Lung (tissue), 11 donors: ENCODE measurements at regions not wholly inside any gene's neighbourhood (a gene's known extent, or its start where the extent isn't known, plus 50 kb on each side); places are given as distances from the start of the nearest gene placed in this dataset.

Experiments
- ATAC-seq: fragments of 200-7000 bp; cut with Tn5 transposase; one replicate; pipeline ENCODE4 v1.9.1; 2020; ENCODE audit warnings: moderate number of reproducible peaks; ENCODE audit not compliant: insufficient read depth, low FRiP score
- DNase-seq, 3 donors: peaks; one replicate each; pipeline ENCODE4 v3.0.0-alpha.2; 2013 to 2017
- H3K27ac ChIP-seq, 2 donors: one replicate each; pipeline ENCODE4 v1.5.1; 2013; ENCODE audit warnings: mild to moderate bottlenecking in 2 of 2, moderate library complexity in 2 of 2, control low read depth in 1 of 2, inconsistent platforms in 1 of 2, low read depth in 1 of 2, low read length in 1 of 2
- H3K27me3 ChIP-seq, 3 donors: one replicate each; pipeline ENCODE4 v1.5.1; 2013; ENCODE audit warnings: low read length in 2 of 3; ENCODE audit not compliant: control insufficient read depth in 3 of 3, insufficient read depth in 3 of 3
- H3K36me3 ChIP-seq, 4 donors: one replicate each; pipeline ENCODE4 v1.5.1; 2013; ENCODE audit warnings: low read length in 4 of 4, mild to moderate bottlenecking in 1 of 4, moderate library complexity in 1 of 4; ENCODE audit not compliant: control insufficient read depth in 4 of 4, insufficient read depth in 4 of 4
- H3K4me1 ChIP-seq, 5 donors: one replicate each; pipeline ENCODE4 v1.5.1; 2013; ENCODE audit warnings: low read length in 5 of 5, mild to moderate bottlenecking in 2 of 5, moderate library complexity in 1 of 5; ENCODE audit not compliant: control insufficient read depth in 5 of 5, insufficient read depth in 5 of 5
- H3K4me3 ChIP-seq: one replicate; pipeline ENCODE4 v1.5.1; 2013; ENCODE audit warnings: mild to moderate bottlenecking, control low read depth, moderate library complexity
- H3K9ac ChIP-seq, 2 donors: one replicate each; pipeline ENCODE4 v1.5.1; 2013; ENCODE audit warnings: low read length in 2 of 2, control low read depth in 1 of 2; ENCODE audit not compliant: insufficient read depth in 1 of 2
- H3K9me3 ChIP-seq, 4 donors: one replicate each; pipeline ENCODE4 v1.5.1; 2013; ENCODE audit warnings: low read length in 3 of 4, mild to moderate bottlenecking in 1 of 4, moderate library complexity in 1 of 4; ENCODE audit not compliant: control insufficient read depth in 4 of 4, insufficient read depth in 3 of 4
- CTCF ChIP-seq: IDR thresholded peaks from 2 replicates; pipeline ENCODE4 v1.5.1; 2012; ENCODE audit warnings: mild to moderate bottlenecking; ENCODE audit errors: control extremely low read depth, extremely low read depth
- WGBS, 2 donors: extraction: QIAGEN DNeasy Blood & Tissue Kit; methylation state at CpG; one replicate each; pipeline ENCODE4 v1.1.7; 2013; 5-methylcytosine and 5-hydroxymethylcytosine counted together
- donor health status: control.
- donor health status: control.
- donor health status: Bipolar disorder and iron deficiency.
- donor health status: healthy.
- donor health status: DM: yes; HTN: yes; CAD: no.

- ATAC-seq = no peak
- no peak overlapping the region for H3K9ac ChIP-seq
- WGBS, 2 donors = 88 to 91% methylated on average over 3 of the region's 3 CpGs
- H3K9me3 ChIP-seq = peaks cover 0 to 2% (median 0%) of the 10 kb centered on the region in 4 donors
- no peaks in the 10 kb centered on the region for H3K4me1 ChIP-seq
- H3K27ac ChIP-seq = no peak overlapping the region
- DNase-seq = no peak
- no peaks in the 10 kb centered on the region for H3K36me3 ChIP-seq
- TF ChIP-seq CTCF = no peak
- H3K27me3 ChIP-seq = no peaks in the 10 kb centered on the region
- H3K4me3 ChIP-seq = no peak overlapping the region
Measured at GRCh38 chr1:238071061-238071460, 180.3 kb upstream of the ZP4 start.

- Histone ChIP-seq H3K36me3 (no peaks in the 10 kb centered on the region), H3K4me3 (no peak overlapping the region), H3K4me1 (peaks cover 0 to 3% (median 0%) of the 10 kb centered on the region in 5 donors), H3K9me3 (peaks cover 0 to 6% (median 2%) of the 10 kb centered on the region in 4 donors), H3K9ac (no peak overlapping the region), H3K27ac (no peak overlapping the region), H3K27me3 (no peaks in the 10 kb centered on the region)
- DNase-seq = no peak
- no peak for TF ChIP-seq CTCF
- no peak for ATAC-seq
- WGBS, 2 donors = 84 to 86% methylated on average over 4 of the region's 4 CpGs
Measured at GRCh38 chr1:238063454-238063853, 172.7 kb upstream of the ZP4 start.

GRCh38 chr1:238061967-238062613 lies 171.4 kb upstream of the ZP4 start:
- H3K9ac ChIP-seq = no peak overlapping the region
- peaks cover 0 to 3% (median 0%) of the 10 kb centered on the region in 5 donors for H3K4me1 ChIP-seq
- no peak overlapping the region for H3K27ac ChIP-seq
- H3K36me3 ChIP-seq = no peaks in the 10 kb centered on the region
- DNase-seq = no peak
- no peak for ATAC-seq
- TF ChIP-seq CTCF = no peak
- peaks cover 0 to 8% (median 2%) of the 10 kb centered on the region in 4 donors for H3K9me3 ChIP-seq
- 83 to 92% methylated on average over 3 of the region's 3 CpGs for WGBS, 2 donors
- no peaks in the 10 kb centered on the region for H3K27me3 ChIP-seq
- no peak overlapping the region for H3K4me3 ChIP-seq

GRCh38 chr1:238060061-238060460 lies 169.3 kb upstream of the ZP4 start:
- TF ChIP-seq CTCF = no peak
- peaks cover 0 to 8% (median 2%) of the 10 kb centered on the region in 4 donors for H3K9me3 ChIP-seq
- H3K4me1 ChIP-seq = peaks cover 0 to 3% (median 0%) of the 10 kb centered on the region in 5 donors
- H3K27me3 ChIP-seq = no peaks in the 10 kb centered on the region
- 19 to 20% methylated on average over 2 of the region's 2 CpGs for WGBS, 2 donors
- ATAC-seq (no peak), DNase-seq (peak in 2 of 3 donors; percentile 17 to 26)
- no peaks in the 10 kb centered on the region for H3K36me3 ChIP-seq
- no peak overlapping the region for H3K4me3 ChIP-seq
- no peak overlapping the region for H3K9ac ChIP-seq
- no peak overlapping the region for H3K27ac ChIP-seq
